Thoracic aorta (tissue), 2 donors: ENCODE measurements at regions not wholly inside any gene's neighbourhood (a gene's known extent, or its start where the extent isn't known, plus 50 kb on each side); places are given as distances from the start of the nearest gene placed in this dataset.

ENCODE experiments used
- ATAC-seq: fragments of 150-250 bp; one replicate; pipeline ENCODE4 v1.8.0; 2017; ENCODE audit warnings: low read depth; ENCODE audit not compliant: insufficient number of reproducible peaks, low FRiP score
- DNase-seq: peaks from one replicate; pipeline ENCODE4 v3.0.0-alpha.2; 2020; ENCODE audit warnings: low spot score
- H3K27ac ChIP-seq, 2 donors: fragments of 200-600 bp; sonication (generic); 1 replicate in 1 of 2; 2 replicates in 1 of 2; pipeline ENCODE4 v1.5.1; 2016; ENCODE audit warnings: mild to moderate bottlenecking in 2 of 2, moderate library complexity in 2 of 2
- H3K27me3 ChIP-seq: fragments of 200-600 bp; sonication (generic); replicated peaks from 2 replicates; pipeline ENCODE4 v1.6.0; 2016; ENCODE audit warnings: mild to moderate bottlenecking; ENCODE audit not compliant: insufficient read depth
- H3K36me3 ChIP-seq: fragments of 200-600 bp; sonication (generic); one replicate; pipeline ENCODE4 v1.5.1; 2016
- H3K4me1 ChIP-seq, 2 donors: fragments of 200-600 bp; sonication (generic); 1 replicate in 1 of 2; 2 replicates in 1 of 2; pipeline versions ENCODE4 v1.5.1 to v1.6.0; 2016; ENCODE audit warnings: low read depth in 2 of 2, mild to moderate bottlenecking in 1 of 2; ENCODE audit not compliant: control insufficient read depth in 1 of 2
- H3K4me3 ChIP-seq: fragments of 200-600 bp; sonication (generic); 2 replicates; pipeline ENCODE4 v1.5.1; 2016; ENCODE audit warnings: mild to moderate bottlenecking
- H3K9me3 ChIP-seq: fragments of 200-600 bp; sonication (generic); 2 replicates; pipeline ENCODE4 v1.5.1; 2016
- TF ChIP-seq, protein P1 (sequence below): fragments of 200-600 bp; sonication (generic); IDR thresholded peaks from one replicate; pipeline ENCODE4 v1.5.1; 2019; ENCODE audit warnings: antibody characterized with exemption

DNA sequence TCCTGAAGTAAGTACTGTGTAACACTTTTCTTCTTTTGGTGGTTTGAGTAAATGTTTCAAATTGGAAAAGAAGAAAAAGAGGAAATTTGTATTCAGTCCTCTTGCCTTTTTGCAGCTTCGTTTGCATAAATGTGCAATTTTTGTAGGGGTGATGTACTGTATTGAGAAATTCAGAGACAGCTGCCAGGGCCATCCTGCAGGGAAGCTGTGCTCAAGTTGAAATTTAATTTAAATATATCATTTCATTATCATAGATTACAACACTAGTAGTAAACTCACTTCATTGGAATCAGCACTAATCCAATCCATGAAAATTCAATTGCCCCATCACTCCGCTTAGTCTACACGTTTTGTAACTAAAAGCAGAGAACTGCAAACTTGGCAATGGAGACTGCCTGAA lies 415.4 kb downstream of the DNAJB9 start:
- Histone ChIP-seq H3K36me3 (no peaks in the 10 kb centered on the region), H3K27me3 (no peaks in the 10 kb centered on the region), H3K4me3 (no peak overlapping the region), H3K4me1 (no peaks in the 10 kb centered on the region), H3K9me3 (no peaks in the 10 kb centered on the region), H3K27ac (no peak overlapping the region)
- DNase-seq (no peak), ATAC-seq (no peak)
- TF ChIP-seq, protein P1, sequence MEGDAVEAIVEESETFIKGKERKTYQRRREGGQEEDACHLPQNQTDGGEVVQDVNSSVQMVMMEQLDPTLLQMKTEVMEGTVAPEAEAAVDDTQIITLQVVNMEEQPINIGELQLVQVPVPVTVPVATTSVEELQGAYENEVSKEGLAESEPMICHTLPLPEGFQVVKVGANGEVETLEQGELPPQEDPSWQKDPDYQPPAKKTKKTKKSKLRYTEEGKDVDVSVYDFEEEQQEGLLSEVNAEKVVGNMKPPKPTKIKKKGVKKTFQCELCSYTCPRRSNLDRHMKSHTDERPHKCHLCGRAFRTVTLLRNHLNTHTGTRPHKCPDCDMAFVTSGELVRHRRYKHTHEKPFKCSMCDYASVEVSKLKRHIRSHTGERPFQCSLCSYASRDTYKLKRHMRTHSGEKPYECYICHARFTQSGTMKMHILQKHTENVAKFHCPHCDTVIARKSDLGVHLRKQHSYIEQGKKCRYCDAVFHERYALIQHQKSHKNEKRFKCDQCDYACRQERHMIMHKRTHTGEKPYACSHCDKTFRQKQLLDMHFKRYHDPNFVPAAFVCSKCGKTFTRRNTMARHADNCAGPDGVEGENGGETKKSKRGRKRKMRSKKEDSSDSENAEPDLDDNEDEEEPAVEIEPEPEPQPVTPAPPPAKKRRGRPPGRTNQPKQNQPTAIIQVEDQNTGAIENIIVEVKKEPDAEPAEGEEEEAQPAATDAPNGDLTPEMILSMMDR = no peak

DNA sequence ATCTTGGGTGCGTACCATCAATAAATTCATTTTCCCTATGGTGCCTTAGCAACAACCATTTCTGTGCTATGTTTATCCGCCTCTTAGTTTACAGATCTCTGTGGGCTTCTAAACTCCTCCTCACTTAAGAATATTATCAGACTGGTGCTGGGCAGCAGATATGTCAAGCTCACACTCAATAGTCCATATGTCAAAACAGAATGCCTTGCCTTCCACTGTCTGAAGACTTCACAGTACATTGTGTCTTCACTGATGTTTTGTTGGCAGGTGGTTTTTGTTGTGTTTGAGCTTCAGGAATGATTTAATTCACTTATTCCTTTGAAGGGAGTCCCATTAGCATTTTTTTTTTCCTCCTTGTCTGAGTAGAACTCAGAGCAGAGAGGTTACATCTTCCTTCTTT lies 419.6 kb downstream of the DNAJB9 start:
- DNase-seq (no peak), ATAC-seq (no peak)
- H3K27me3 ChIP-seq = no peaks in the 10 kb centered on the region
- no peaks in the 10 kb centered on the region for H3K36me3 ChIP-seq
- no peak overlapping the region for H3K27ac ChIP-seq
- no peaks in the 10 kb centered on the region for H3K4me1 ChIP-seq
- TF ChIP-seq, protein P1 = no peak
- H3K4me3 ChIP-seq = no peak overlapping the region
- H3K9me3 ChIP-seq = no peaks in the 10 kb centered on the region

DNA sequence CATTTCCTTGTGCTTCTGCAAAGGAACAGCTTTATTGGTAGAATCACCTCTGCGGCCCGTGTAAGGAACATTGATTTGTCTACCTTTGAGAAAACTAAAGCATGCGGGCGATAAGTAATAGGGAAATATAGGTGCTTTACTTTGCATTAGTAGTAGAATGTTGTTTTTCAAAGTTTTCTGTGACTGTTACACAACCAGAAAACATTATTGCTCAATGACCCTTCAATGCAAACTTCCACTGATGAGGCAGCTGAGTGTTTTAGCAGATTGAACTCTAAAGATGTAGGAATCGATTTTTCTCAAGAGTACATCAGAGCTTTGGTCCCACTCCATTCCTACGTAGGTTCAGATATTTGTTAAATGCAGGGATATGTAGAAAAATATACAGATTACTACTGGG lies 427.8 kb downstream of the DNAJB9 start:
- H3K4me3 ChIP-seq = no peak overlapping the region
- H3K4me1 ChIP-seq = no peaks in the 10 kb centered on the region
- TF ChIP-seq, protein P1 = no peak
- H3K36me3 ChIP-seq = no peaks in the 10 kb centered on the region
- H3K27me3 ChIP-seq = no peaks in the 10 kb centered on the region
- H3K9me3 ChIP-seq = no peaks in the 10 kb centered on the region
- H3K27ac ChIP-seq = no peak overlapping the region
- DNase-seq (no peak), ATAC-seq (no peak)

DNA sequence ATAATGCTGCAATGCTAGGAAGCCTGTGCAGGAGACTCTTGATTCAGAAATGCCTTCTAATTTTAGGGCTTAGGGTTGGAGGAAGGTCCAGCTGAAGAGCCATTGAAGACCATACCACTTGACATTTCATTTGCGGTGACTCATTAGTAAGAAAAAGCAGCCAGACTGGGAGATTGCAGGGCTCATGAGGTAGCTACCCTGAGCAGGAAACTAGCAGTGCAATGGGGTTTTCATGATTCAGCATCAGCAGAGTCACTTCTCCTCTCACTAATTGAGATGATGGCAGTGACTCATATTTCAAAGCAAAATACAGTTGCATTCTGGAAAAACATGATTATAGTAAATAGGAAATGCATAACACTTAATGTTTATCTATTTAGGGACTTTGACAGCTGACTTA lies 434.1 kb downstream of the DNAJB9 start:
- TF ChIP-seq, protein P1 = no peak
- ATAC-seq (no peak), DNase-seq (no peak)
- no peaks in the 10 kb centered on the region for H3K9me3 ChIP-seq
- no peak overlapping the region for H3K4me3 ChIP-seq
- no peaks in the 10 kb centered on the region for H3K4me1 ChIP-seq
- H3K27me3 ChIP-seq = no peaks in the 10 kb centered on the region
- no peaks in the 10 kb centered on the region for H3K36me3 ChIP-seq
- H3K27ac ChIP-seq = no peak overlapping the region

DNA sequence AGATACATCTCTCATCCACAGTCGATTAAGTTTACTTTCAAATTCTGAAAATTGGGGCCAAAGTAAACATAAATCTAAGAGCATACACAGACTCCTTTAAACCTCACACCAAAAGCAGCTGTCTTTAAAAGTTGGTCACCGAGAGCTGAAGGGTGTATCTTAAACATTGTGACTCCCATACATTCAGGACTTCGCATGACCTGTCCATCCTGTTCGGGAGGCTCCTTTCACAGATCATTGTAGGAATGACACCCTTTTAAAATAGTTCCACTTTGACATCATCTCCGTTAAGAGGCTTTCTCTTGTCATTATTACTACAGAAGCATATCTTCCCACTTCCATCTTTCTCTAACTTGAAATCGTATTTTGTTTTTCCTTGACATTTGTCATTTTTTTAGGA lies 440.0 kb downstream of the DNAJB9 start:
- H3K4me3 ChIP-seq = no peak overlapping the region
- TF ChIP-seq, protein P1 = no peak
- H3K4me1 ChIP-seq = no peaks in the 10 kb centered on the region
- DNase-seq (no peak), ATAC-seq (no peak)
- no peak overlapping the region for H3K27ac ChIP-seq
- H3K27me3 ChIP-seq = no peaks in the 10 kb centered on the region
- no peaks in the 10 kb centered on the region for H3K9me3 ChIP-seq
- H3K36me3 ChIP-seq = no peaks in the 10 kb centered on the region
